ENCODE measurements at regions not wholly inside any gene's neighbourhood (a gene's known extent, or its start where the extent isn't known, plus 50 kb on each side); places are given as distances from the start of the nearest gene placed in this dataset.

GRCh38 chr14:49997991-49998390, 105.1 kb downstream of the ARF6 start:
- Histone ChIP-seq H3K4me3 (no peak overlapping the region), H3K27me3 (no peaks in the 10 kb centered on the region), H3K27ac (peak overlapping the region; percentile 93 to 97 (median 94)), H3K4me1 (peaks cover 45 to 47% of the 10 kb centered on the region in 2 donors), H3K36me3 (no peaks in the 10 kb centered on the region), H3K9me3 (no peaks in the 10 kb centered on the region)
- no peak for ATAC-seq
- TF ChIP-seq POLR2A (IDR thresholded peaks at IDR 0.05): no peak
- TF ChIP-seq, protein P1, sequence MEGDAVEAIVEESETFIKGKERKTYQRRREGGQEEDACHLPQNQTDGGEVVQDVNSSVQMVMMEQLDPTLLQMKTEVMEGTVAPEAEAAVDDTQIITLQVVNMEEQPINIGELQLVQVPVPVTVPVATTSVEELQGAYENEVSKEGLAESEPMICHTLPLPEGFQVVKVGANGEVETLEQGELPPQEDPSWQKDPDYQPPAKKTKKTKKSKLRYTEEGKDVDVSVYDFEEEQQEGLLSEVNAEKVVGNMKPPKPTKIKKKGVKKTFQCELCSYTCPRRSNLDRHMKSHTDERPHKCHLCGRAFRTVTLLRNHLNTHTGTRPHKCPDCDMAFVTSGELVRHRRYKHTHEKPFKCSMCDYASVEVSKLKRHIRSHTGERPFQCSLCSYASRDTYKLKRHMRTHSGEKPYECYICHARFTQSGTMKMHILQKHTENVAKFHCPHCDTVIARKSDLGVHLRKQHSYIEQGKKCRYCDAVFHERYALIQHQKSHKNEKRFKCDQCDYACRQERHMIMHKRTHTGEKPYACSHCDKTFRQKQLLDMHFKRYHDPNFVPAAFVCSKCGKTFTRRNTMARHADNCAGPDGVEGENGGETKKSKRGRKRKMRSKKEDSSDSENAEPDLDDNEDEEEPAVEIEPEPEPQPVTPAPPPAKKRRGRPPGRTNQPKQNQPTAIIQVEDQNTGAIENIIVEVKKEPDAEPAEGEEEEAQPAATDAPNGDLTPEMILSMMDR (IDR thresholded peaks at IDR 0.05 in 4 of 5, conservative IDR thresholded peaks at IDR 0.05 in 1 of 5): no peak
- in situ Hi-C loops (cut with MboI; ENCODE audit: low sequenced_read_pairs in 4 of 4): no loop called here
- intact Hi-C loops (cut with DNase I; ENCODE audit: low total_unique reads): loop anchor here (5.0 kb wide), 1 partner anchor 34 kb away; no protein-coding TSS in a partner anchor
- DNase-seq: peak in 1 of 2 donors; percentile 31

DNA sequence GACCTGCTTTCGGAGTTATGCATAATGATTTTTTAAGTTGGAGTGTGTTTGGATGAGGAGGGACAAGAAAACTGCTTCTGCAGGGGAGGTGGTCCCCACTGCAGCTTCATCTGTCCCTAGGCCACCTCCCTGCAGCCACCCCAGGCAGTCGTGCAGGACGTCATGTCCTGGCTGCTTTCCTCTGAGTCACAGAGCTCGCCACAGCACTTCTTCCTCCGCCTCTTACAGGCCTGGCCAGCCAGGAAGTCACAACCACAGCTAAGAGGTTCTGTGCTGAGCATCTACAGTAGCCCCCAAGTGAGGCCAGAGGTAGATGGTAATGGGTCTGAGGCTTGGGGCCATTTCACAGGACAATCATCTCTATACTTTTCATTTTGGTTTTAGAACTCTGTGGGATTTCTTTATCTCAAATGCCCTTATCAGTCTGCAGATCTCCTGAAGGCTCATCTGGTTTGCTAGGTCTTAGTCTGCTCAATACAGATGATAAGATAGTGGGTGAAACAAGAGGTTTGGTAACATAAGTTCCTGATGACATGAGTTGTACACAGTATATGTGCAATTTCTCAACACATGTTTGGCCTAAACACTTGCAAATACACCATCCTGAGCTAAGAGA, 106.4 kb downstream of the ARF6 start:
- H3K4me1 ChIP-seq: peaks cover 49 to 57% of the 10 kb centered on the region in 2 donors
- intact Hi-C loops (cut with DNase I; ENCODE audit: low total_unique reads): loop anchor here (5.0 kb wide), 1 partner anchor 33 kb away; no protein-coding TSS in a partner anchor

DNA sequence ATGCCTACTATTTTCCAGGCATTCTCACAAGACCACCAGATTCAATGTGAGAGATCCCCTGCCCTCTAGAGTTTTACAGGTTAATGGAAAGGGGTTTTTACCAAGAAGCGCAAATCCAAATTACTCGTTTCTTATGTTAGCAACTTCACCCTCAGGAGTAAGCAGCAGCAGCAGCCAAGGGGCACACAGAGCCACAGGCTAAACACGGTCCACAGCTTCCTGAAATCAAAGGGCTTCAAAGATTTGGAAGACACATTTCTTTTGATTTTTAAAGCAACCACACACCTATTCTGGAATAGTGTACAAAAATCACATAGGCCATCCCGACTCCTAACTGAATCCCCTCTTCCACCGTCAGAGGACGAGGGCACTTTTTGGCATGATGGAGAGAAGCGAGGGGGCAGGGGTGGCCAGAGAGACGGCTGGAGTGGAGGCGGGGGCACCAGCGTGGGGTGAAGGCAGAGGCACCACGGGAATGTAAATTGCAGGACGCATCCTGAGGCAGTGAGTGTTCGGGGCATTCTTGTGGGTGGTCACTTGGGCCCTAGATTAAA, 107.0 kb downstream of the ARF6 start:
- Histone ChIP-seq H3K27ac (peak overlapping the region; percentile 93 to 97 (median 94)), H3K9me3 (no peaks in the 10 kb centered on the region), H3K4me1 (peaks cover 49 to 58% of the 10 kb centered on the region in 2 donors), H3K4me3 (peak overlapping the region in 3 of 4 donors; percentile 8 to 46 (median 42)), H3K36me3 (no peaks in the 10 kb centered on the region), H3K27me3 (no peaks in the 10 kb centered on the region)
- TF ChIP-seq, protein P1 (IDR thresholded peaks at IDR 0.05 in 4 of 5, conservative IDR thresholded peaks at IDR 0.05 in 1 of 5): no peak
- no peak for TF ChIP-seq POLR2A (IDR thresholded peaks at IDR 0.05)
- no peak for ATAC-seq
- DNase-seq: peak in 1 of 2 donors; percentile 37
- in situ Hi-C loops (cut with MboI; ENCODE audit: low sequenced_read_pairs in 4 of 4) (loop anchor here in 2 of 4 donors (5.0 to 10.0 kb wide), 3 partner anchors 103 to 135 kb away; partner anchors contain the start of gene ARF6 (in 1 of the 2)), intact Hi-C loops (cut with DNase I; ENCODE audit: low total_unique reads) (loop anchor here (2.0 to 5.0 kb wide), 4 partner anchors 32 to 137 kb away; no protein-coding TSS in a partner anchor)

More for the DNA sequence above, 106.4 kb downstream of the ARF6 start:
- H3K27me3 ChIP-seq: no peaks in the 10 kb centered on the region
- no peak overlapping the region for H3K4me3 ChIP-seq
- peak overlapping the region; percentile 93 to 97 (median 94) for H3K27ac ChIP-seq
- H3K9me3 ChIP-seq: no peaks in the 10 kb centered on the region
- ATAC-seq: peak; percentile 25 to 35
- DNase-seq: peak; percentile 89 to 92
- TF ChIP-seq, protein P1 (IDR thresholded peaks at IDR 0.05 in 4 of 5, conservative IDR thresholded peaks at IDR 0.05 in 1 of 5): no peak
- TF ChIP-seq POLR2A (IDR thresholded peaks at IDR 0.05): peak; percentile 68 to 76
- in situ Hi-C loops (cut with MboI; ENCODE audit: low sequenced_read_pairs in 4 of 4): no loop called here
- H3K36me3 ChIP-seq: no peaks in the 10 kb centered on the region

DNA sequence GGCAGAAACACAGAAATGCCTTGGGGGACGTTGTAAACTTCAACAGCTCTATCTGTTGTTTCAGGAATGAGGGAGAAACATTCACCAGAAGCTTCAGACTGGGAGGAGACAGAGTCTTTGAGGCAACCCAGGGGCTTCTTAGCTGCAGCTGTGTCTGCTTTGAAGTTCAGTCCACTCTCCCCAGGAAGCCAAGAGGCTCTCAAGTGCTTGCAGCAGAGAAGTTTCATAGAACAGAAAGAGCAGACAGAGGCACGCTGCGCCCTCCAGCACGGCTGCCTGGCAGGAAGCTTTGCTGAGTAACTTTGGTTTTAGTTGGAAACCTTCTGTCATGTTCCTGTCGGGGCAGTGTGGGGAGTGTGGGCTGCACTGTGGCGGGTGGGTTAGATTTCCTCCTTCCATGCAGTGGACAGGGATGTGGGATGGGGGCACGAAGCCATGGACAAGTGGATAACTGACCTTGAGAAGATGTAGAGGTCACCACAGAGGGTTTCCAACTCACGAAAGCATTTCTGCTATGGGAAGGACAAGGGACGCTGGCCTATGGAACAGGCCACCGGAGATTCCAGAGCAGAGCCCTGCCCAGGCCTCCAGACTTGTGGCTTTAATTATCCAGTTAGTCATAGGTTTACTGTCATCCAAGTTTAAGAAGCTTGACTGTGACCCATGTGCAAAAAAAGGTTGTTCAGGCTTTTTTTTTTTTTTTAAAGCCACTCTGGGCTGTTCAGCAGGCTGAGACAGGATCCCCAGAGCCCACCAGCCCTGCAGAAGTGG, 107.7 kb downstream of the ARF6 start:
- no peaks in the 10 kb centered on the region for H3K27me3 ChIP-seq
- ATAC-seq (peak; percentile 65 to 69), DNase-seq (peak; percentile 71 to 89)
- in situ Hi-C loops (cut with MboI; ENCODE audit: low sequenced_read_pairs in 4 of 4): loop anchor here in 2 of 4 donors (5.0 to 10.0 kb wide), 3 partner anchors 103 to 136 kb away; partner anchors contain the start of gene ARF6 (in 1 of the 2)
- peaks cover 49 to 58% of the 10 kb centered on the region in 2 donors for H3K4me1 ChIP-seq
- peak; percentile 20 to 65 for TF ChIP-seq POLR2A (IDR thresholded peaks at IDR 0.05)
- TF ChIP-seq, protein P1 (IDR thresholded peaks at IDR 0.05 in 4 of 5, conservative IDR thresholded peaks at IDR 0.05 in 1 of 5): no peak
- intact Hi-C loops (cut with DNase I; ENCODE audit: low total_unique reads): loop anchor here (1.0 to 5.0 kb wide), 5 partner anchors 18 to 138 kb away; partner anchors contain the start of gene ARF6
- peak overlapping the region; percentile 30 to 46 (median 38) for H3K4me3 ChIP-seq
- H3K36me3 ChIP-seq: no peaks in the 10 kb centered on the region
- H3K27ac ChIP-seq: peak overlapping the region; percentile 93 to 97 (median 94)
- no peaks in the 10 kb centered on the region for H3K9me3 ChIP-seq

Data from gastrocnemius medialis (tissue), 4 donors.